Thyroid gland (tissue), 4 donors: ENCODE measurements at regions not wholly inside any gene's neighbourhood (a gene's known extent, or its start where the extent isn't known, plus 50 kb on each side); places are given as distances from the start of the nearest gene placed in this dataset.

Experiments used
- DNase-seq, 2 donors: peaks; one replicate each; pipeline ENCODE4 v3.0.0-alpha.2; 2019
- H3K27ac ChIP-seq, 3 donors: fragments of 200-600 bp; sonication (generic); 1 replicate in 2 of 3; 2 replicates in 1 of 3; pipeline ENCODE4 v1.5.1; 2016 to 2019; ENCODE audit warnings: mild to moderate bottlenecking in 1 of 3, moderate library complexity in 1 of 3
- H3K27me3 ChIP-seq: fragments of 200-600 bp; sonication (generic); one replicate; pipeline ENCODE4 v1.5.1; 2019
- H3K36me3 ChIP-seq, 2 donors: fragments of 200-600 bp; sonication (generic); one replicate each; pipeline ENCODE4 v1.5.1; 2016 to 2019
- H3K4me1 ChIP-seq, 2 donors: fragments of 200-600 bp; sonication (generic); one replicate each; pipeline ENCODE4 v1.5.1; 2017 to 2019
- H3K4me3 ChIP-seq, 3 donors: fragments of 200-600 bp; sonication (generic); replicated peaks in 1 of 3; 1 replicate in 2 of 3; 2 replicates in 1 of 3; pipeline ENCODE4 v1.5.1; 2016; ENCODE audit warnings: mild to moderate bottlenecking in 1 of 3
- H3K9me3 ChIP-seq: fragments of 200-600 bp; sonication (generic); one replicate; pipeline ENCODE4 v1.5.1; 2017
- POLR2A ChIP-seq, 2 donors: fragments of 450-650 bp; IDR thresholded peaks; one replicate each; pipeline ENCODE4 v1.6.1; 2017; ENCODE audit warnings: antibody characterized with exemption in 2 of 2, mild to moderate bottlenecking in 2 of 2, moderate library complexity in 1 of 2
- WGBS, 2 donors: methylation state at CpG; one replicate each; pipeline ENCODE4 v1.1.5; 2017; 5-methylcytosine and 5-hydroxymethylcytosine counted together
- intact Hi-C: fragments of 100-400 bp; cut with DNase I; formaldehyde crosslinking; loops from one replicate; pipeline ENCODE4 v1.15.1; 2023
- TF ChIP-seq, protein P1 (sequence below), 6 experiments: fragments of 200-600 bp in 3 of 6; fragments of 450-650 bp in 3 of 6; sonication (generic) in 3 of 6; IDR thresholded peaks; one replicate each; pipeline ENCODE4 v1.5.1; 2016 to 2019; ENCODE audit warnings: antibody characterized with exemption in 6 of 6, mild to moderate bottlenecking in 2 of 6, inconsistent platforms in 1 of 6, moderate library complexity in 1 of 6

- 36 to 40% methylated on average over 2 of the region's 2 CpGs for WGBS, 2 donors
- no peaks in the 10 kb centered on the region for H3K27me3 ChIP-seq
- H3K4me1 ChIP-seq: no peaks in the 10 kb centered on the region
- TF ChIP-seq POLR2A (IDR thresholded peaks at IDR 0.05): no peak
- TF ChIP-seq, protein P1, sequence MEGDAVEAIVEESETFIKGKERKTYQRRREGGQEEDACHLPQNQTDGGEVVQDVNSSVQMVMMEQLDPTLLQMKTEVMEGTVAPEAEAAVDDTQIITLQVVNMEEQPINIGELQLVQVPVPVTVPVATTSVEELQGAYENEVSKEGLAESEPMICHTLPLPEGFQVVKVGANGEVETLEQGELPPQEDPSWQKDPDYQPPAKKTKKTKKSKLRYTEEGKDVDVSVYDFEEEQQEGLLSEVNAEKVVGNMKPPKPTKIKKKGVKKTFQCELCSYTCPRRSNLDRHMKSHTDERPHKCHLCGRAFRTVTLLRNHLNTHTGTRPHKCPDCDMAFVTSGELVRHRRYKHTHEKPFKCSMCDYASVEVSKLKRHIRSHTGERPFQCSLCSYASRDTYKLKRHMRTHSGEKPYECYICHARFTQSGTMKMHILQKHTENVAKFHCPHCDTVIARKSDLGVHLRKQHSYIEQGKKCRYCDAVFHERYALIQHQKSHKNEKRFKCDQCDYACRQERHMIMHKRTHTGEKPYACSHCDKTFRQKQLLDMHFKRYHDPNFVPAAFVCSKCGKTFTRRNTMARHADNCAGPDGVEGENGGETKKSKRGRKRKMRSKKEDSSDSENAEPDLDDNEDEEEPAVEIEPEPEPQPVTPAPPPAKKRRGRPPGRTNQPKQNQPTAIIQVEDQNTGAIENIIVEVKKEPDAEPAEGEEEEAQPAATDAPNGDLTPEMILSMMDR (IDR thresholded peaks at IDR 0.05): no peak
- no peak overlapping the region for H3K27ac ChIP-seq
- H3K4me3 ChIP-seq: no peak overlapping the region
- DNase-seq: no peak
- intact Hi-C loops: no loop called here
- H3K36me3 ChIP-seq: no peaks in the 10 kb centered on the region
- no peaks in the 10 kb centered on the region for H3K9me3 ChIP-seq
These were observed 383.9 kb downstream of the DCAF12L2 start for GRCh38 chrX:125782184-125782583.

GRCh38 chrX:125786316-125786715 is 379.8 kb downstream of the DCAF12L2 start:
- WGBS, 2 donors: 8 to 11% methylated on average over 2 of the region's 2 CpGs
- Histone ChIP-seq H3K27me3 (no peaks in the 10 kb centered on the region), H3K4me3 (no peak overlapping the region), H3K4me1 (no peaks in the 10 kb centered on the region), H3K9me3 (no peaks in the 10 kb centered on the region), H3K36me3 (no peaks in the 10 kb centered on the region), H3K27ac (no peak overlapping the region)
- no peak for DNase-seq
- TF ChIP-seq POLR2A (IDR thresholded peaks at IDR 0.05): no peak
- TF ChIP-seq, protein P1 (IDR thresholded peaks at IDR 0.05): no peak
- intact Hi-C loops: no loop called here

GRCh38 chrX:125791787-125792186 is 374.3 kb downstream of the DCAF12L2 start:
- DNase-seq: no peak
- Histone ChIP-seq H3K4me1 (no peaks in the 10 kb centered on the region), H3K27ac (no peak overlapping the region), H3K36me3 (no peaks in the 10 kb centered on the region), H3K4me3 (no peak overlapping the region), H3K27me3 (no peaks in the 10 kb centered on the region), H3K9me3 (no peaks in the 10 kb centered on the region)
- intact Hi-C loops: no loop called here
- WGBS, 2 donors: 55 to 74% methylated on average over 4 of the region's 4 CpGs
- TF ChIP-seq, protein P1 (IDR thresholded peaks at IDR 0.05): no peak
- TF ChIP-seq POLR2A (IDR thresholded peaks at IDR 0.05): no peak

GRCh38 chrX:125810856-125811255 is 355.2 kb downstream of the DCAF12L2 start:
- WGBS, 2 donors: 71 to 88% methylated on average over 1 to 4 of the region's 4 CpGs

DNA sequence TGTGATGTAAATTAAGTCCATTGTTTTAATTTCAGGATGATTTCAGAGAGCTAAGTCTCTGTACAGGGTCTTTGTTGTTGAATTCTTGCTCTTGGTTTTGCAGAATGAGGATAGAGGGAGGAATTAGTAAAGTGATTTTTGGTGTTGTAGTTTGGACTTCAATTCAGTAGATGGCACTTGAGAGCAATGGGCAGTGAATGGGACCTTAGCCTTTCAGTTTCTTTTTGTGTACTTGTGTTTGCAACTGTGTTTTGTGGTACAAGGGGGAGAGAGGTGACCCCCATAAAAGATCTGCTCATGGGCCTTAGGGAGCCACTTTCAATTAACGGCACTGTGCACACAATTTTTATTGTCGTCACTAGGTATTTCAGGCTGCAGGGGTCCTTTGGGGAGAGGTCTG is 340.0 kb downstream of the DCAF12L2 start:
- TF ChIP-seq, protein P1 (IDR thresholded peaks at IDR 0.05): no peak
- TF ChIP-seq POLR2A (IDR thresholded peaks at IDR 0.05): no peak
- intact Hi-C loops: no loop called here
- Histone ChIP-seq H3K4me3 (no peak overlapping the region), H3K4me1 (no peaks in the 10 kb centered on the region), H3K9me3 (no peaks in the 10 kb centered on the region), H3K27ac (no peak overlapping the region), H3K36me3 (no peaks in the 10 kb centered on the region), H3K27me3 (no peaks in the 10 kb centered on the region)
- WGBS, 2 donors: 70 to 85% methylated on average over 2 of the region's 2 CpGs
- no peak for DNase-seq

More at GRCh38 chrX:125810856-125811255, 355.2 kb downstream of the DCAF12L2 start:
- Histone ChIP-seq H3K27me3 (no peaks in the 10 kb centered on the region), H3K4me1 (no peaks in the 10 kb centered on the region), H3K9me3 (no peaks in the 10 kb centered on the region), H3K4me3 (no peak overlapping the region), H3K27ac (no peak overlapping the region), H3K36me3 (no peaks in the 10 kb centered on the region)
- intact Hi-C loops: no loop called here
- TF ChIP-seq, protein P1 (IDR thresholded peaks at IDR 0.05): no peak
- no peak for TF ChIP-seq POLR2A (IDR thresholded peaks at IDR 0.05)
- DNase-seq: no peak
